ENCODE measurements at regions not wholly inside any gene's neighbourhood (a gene's known extent, or its start where the extent isn't known, plus 50 kb on each side); places are given as distances from the start of the nearest gene placed in this dataset.

DNA sequence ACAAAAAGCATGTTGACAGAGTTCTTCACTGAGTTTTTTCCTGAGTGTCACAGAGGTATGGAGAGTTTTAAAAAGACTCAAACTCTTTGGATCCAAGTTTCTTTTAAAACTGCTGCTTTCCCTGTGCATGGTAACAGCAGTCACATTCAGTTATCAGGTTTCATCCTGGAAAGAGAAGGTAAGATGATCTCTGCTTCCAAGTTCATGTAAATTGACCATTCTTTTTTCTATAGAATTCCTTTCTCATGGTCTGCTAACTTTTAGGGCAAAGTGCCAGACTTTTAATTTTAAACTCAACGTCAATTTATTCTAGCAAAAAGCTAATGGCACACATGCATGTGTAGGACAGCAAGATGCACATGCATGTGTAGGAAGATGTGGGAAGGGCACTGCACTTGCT, 52.5 kb upstream of the PRLR start:
- TF ChIP-seq EZH2 (IDR thresholded peaks at IDR 0.05; ENCODE audit: insufficient read depth, poor library complexity, severe bottlenecking), result no peak
- TF ChIP-seq EZH2phosphoT487 (IDR thresholded peaks at IDR 0.05; ENCODE audit: insufficient read depth, low read depth), result no peak
